Activated CD4-positive, alpha-beta T cell treated with anti-CD3 and anti-CD28 coated beads, Interleukin-2, amount 10 ng/mL, durations not matched to agents 24 days and 14 days (primary cell): ENCODE measurements at regions not wholly inside any gene's neighbourhood (a gene's known extent, or its start where the extent isn't known, plus 50 kb on each side); places are given as distances from the start of the nearest gene placed in this dataset.

Experiments
- DNase-seq: peaks from one replicate; pipeline ENCODE4 v3.0.0; 2022
- H3K27ac Mint-ChIP-seq: one replicate; pipeline ENCODE4 v1.8.0; 2022; ENCODE audit warnings: mild to moderate bottlenecking, mixed read lengths
- H3K27me3 Mint-ChIP-seq: one replicate; pipeline ENCODE4 v1.8.0; 2022; ENCODE audit warnings: mixed read lengths
- H3K36me3 Mint-ChIP-seq: one replicate; pipeline ENCODE4 v1.8.0; 2022; ENCODE audit warnings: low read depth, mild to moderate bottlenecking, mixed read lengths
- H3K4me1 Mint-ChIP-seq: one replicate; pipeline ENCODE4 v1.8.0; 2021; ENCODE audit warnings: mixed read lengths
- H3K4me3 Mint-ChIP-seq: one replicate; pipeline ENCODE4 v1.8.0; 2022; ENCODE audit warnings: mild to moderate bottlenecking, moderate library complexity, mixed read lengths
- H3K9me3 Mint-ChIP-seq: one replicate; pipeline ENCODE4 v1.8.0; 2021; ENCODE audit warnings: mixed read lengths
- intact Hi-C: fragments of 100-400 bp; cut with micrococcal nuclease; formaldehyde crosslinking; loops from one replicate; pipeline ENCODE4 v1.15.1; 2023

GRCh38 chr2:66940080-66940479 is 457.1 kb upstream of the ETAA1 start:
- Mint-ChIP-seq H3K27me3 (no peaks in the 10 kb centered on the region), H3K4me1 (no peaks in the 10 kb centered on the region), H3K27ac (no peak overlapping the region), H3K36me3 (no peaks in the 10 kb centered on the region), H3K9me3 (peaks cover 1% of the 10 kb centered on the region), H3K4me3 (no peak overlapping the region)
- intact Hi-C loops = no loop called here
- DNase-seq = no peak

- intact Hi-C loops = no loop called here
- peak; percentile 18 for DNase-seq
- Mint-ChIP-seq H3K36me3 (no peaks in the 10 kb centered on the region), H3K9me3 (no peaks in the 10 kb centered on the region), H3K4me3 (no peak overlapping the region), H3K4me1 (no peaks in the 10 kb centered on the region), H3K27me3 (no peaks in the 10 kb centered on the region), H3K27ac (no peak overlapping the region)
Observed at GRCh38 chr2:66948234-66948633, 448.9 kb upstream of the ETAA1 start.

GRCh38 chr2:66957198-66957597 is 439.9 kb upstream of the ETAA1 start:
- DNase-seq = no peak
- no peak overlapping the region for H3K27ac Mint-ChIP-seq
- no peaks in the 10 kb centered on the region for H3K4me1 Mint-ChIP-seq
- H3K36me3 Mint-ChIP-seq = no peaks in the 10 kb centered on the region
- no peak overlapping the region for H3K4me3 Mint-ChIP-seq
- H3K27me3 Mint-ChIP-seq = no peaks in the 10 kb centered on the region
- H3K9me3 Mint-ChIP-seq = no peaks in the 10 kb centered on the region
- intact Hi-C loops = no loop called here

GRCh38 chr2:66957677-66958076 is 439.5 kb upstream of the ETAA1 start:
- Mint-ChIP-seq H3K27ac (no peak overlapping the region), H3K9me3 (no peaks in the 10 kb centered on the region), H3K36me3 (no peaks in the 10 kb centered on the region), H3K4me3 (no peak overlapping the region), H3K4me1 (no peaks in the 10 kb centered on the region), H3K27me3 (no peaks in the 10 kb centered on the region)
- DNase-seq = no peak
- intact Hi-C loops = no loop called here

- Mint-ChIP-seq H3K27ac (no peak overlapping the region), H3K27me3 (no peaks in the 10 kb centered on the region), H3K4me3 (no peak overlapping the region), H3K36me3 (no peaks in the 10 kb centered on the region), H3K4me1 (no peaks in the 10 kb centered on the region), H3K9me3 (no peaks in the 10 kb centered on the region)
- no peak for DNase-seq
- intact Hi-C loops = no loop called here
Observed at GRCh38 chr2:66960161-66960560, 437.0 kb upstream of the ETAA1 start.

GRCh38 chr2:66962716-66963115 is 434.4 kb upstream of the ETAA1 start:
- Mint-ChIP-seq H3K36me3 (no peaks in the 10 kb centered on the region), H3K27me3 (no peaks in the 10 kb centered on the region), H3K27ac (no peak overlapping the region), H3K4me1 (no peaks in the 10 kb centered on the region), H3K9me3 (no peaks in the 10 kb centered on the region), H3K4me3 (no peak overlapping the region)
- DNase-seq = no peak
- intact Hi-C loops = no loop called here

- H3K4me3 Mint-ChIP-seq = no peak overlapping the region
- intact Hi-C loops = no loop called here
- no peaks in the 10 kb centered on the region for H3K27me3 Mint-ChIP-seq
- H3K4me1 Mint-ChIP-seq = no peaks in the 10 kb centered on the region
- H3K9me3 Mint-ChIP-seq = no peaks in the 10 kb centered on the region
- H3K27ac Mint-ChIP-seq = no peak overlapping the region
- DNase-seq = no peak
- H3K36me3 Mint-ChIP-seq = no peaks in the 10 kb centered on the region
Observed at GRCh38 chr2:66966631-66967030, 430.5 kb upstream of the ETAA1 start.

- Mint-ChIP-seq H3K9me3 (no peaks in the 10 kb centered on the region), H3K4me1 (no peaks in the 10 kb centered on the region), H3K27me3 (no peaks in the 10 kb centered on the region), H3K4me3 (no peak overlapping the region), H3K27ac (no peak overlapping the region), H3K36me3 (no peaks in the 10 kb centered on the region)
- no peak for DNase-seq
- intact Hi-C loops = no loop called here
Observed at GRCh38 chr2:66968946-66969345, 428.2 kb upstream of the ETAA1 start.

- DNase-seq = no peak
Observed at GRCh38 chr2:66981074-66981473, 416.1 kb upstream of the ETAA1 start.

GRCh38 chr2:66982766-66983165 is 414.4 kb upstream of the ETAA1 start:
- intact Hi-C loops = no loop called here
- no peaks in the 10 kb centered on the region for H3K27me3 Mint-ChIP-seq
- no peak overlapping the region for H3K4me3 Mint-ChIP-seq
- no peaks in the 10 kb centered on the region for H3K4me1 Mint-ChIP-seq
- DNase-seq = no peak
- H3K36me3 Mint-ChIP-seq = no peaks in the 10 kb centered on the region
- H3K27ac Mint-ChIP-seq = no peak overlapping the region
- H3K9me3 Mint-ChIP-seq = no peaks in the 10 kb centered on the region

More at GRCh38 chr2:66981074-66981473, 416.1 kb upstream of the ETAA1 start:
- intact Hi-C loops = no loop called here
- H3K4me3 Mint-ChIP-seq = no peak overlapping the region
- H3K27ac Mint-ChIP-seq = no peak overlapping the region
- H3K4me1 Mint-ChIP-seq = no peaks in the 10 kb centered on the region
- no peaks in the 10 kb centered on the region for H3K36me3 Mint-ChIP-seq
- no peaks in the 10 kb centered on the region for H3K9me3 Mint-ChIP-seq
- H3K27me3 Mint-ChIP-seq = no peaks in the 10 kb centered on the region

- DNase-seq = no peak
- no peaks in the 10 kb centered on the region for H3K9me3 Mint-ChIP-seq
- H3K27me3 Mint-ChIP-seq = no peaks in the 10 kb centered on the region
- no peak overlapping the region for H3K4me3 Mint-ChIP-seq
- H3K4me1 Mint-ChIP-seq = no peaks in the 10 kb centered on the region
- H3K36me3 Mint-ChIP-seq = no peaks in the 10 kb centered on the region
- intact Hi-C loops = no loop called here
- no peak overlapping the region for H3K27ac Mint-ChIP-seq
Observed at GRCh38 chr2:66984864-66985263, 412.3 kb upstream of the ETAA1 start.

- Mint-ChIP-seq H3K27me3 (no peaks in the 10 kb centered on the region), H3K4me3 (no peak overlapping the region), H3K9me3 (no peaks in the 10 kb centered on the region), H3K4me1 (no peaks in the 10 kb centered on the region), H3K27ac (no peak overlapping the region), H3K36me3 (no peaks in the 10 kb centered on the region)
- no peak for DNase-seq
- intact Hi-C loops = no loop called here
Observed at GRCh38 chr2:66985906-66986305, 411.2 kb upstream of the ETAA1 start.

GRCh38 chr2:66987733-66988132 is 409.4 kb upstream of the ETAA1 start:
- Mint-ChIP-seq H3K27me3 (no peaks in the 10 kb centered on the region), H3K27ac (no peak overlapping the region), H3K4me1 (no peaks in the 10 kb centered on the region), H3K4me3 (no peak overlapping the region), H3K9me3 (no peaks in the 10 kb centered on the region), H3K36me3 (no peaks in the 10 kb centered on the region)
- intact Hi-C loops = no loop called here
- no peak for DNase-seq

- intact Hi-C loops = no loop called here
- Mint-ChIP-seq H3K9me3 (no peaks in the 10 kb centered on the region), H3K27ac (no peak overlapping the region), H3K4me3 (no peak overlapping the region), H3K4me1 (no peaks in the 10 kb centered on the region), H3K27me3 (no peaks in the 10 kb centered on the region), H3K36me3 (no peaks in the 10 kb centered on the region)
- no peak for DNase-seq
Observed at GRCh38 chr2:66994654-66995053, 402.5 kb upstream of the ETAA1 start.

GRCh38 chr2:66995636-66996035 is 401.5 kb upstream of the ETAA1 start:
- DNase-seq = no peak
- Mint-ChIP-seq H3K9me3 (no peaks in the 10 kb centered on the region), H3K36me3 (no peaks in the 10 kb centered on the region), H3K27ac (no peak overlapping the region), H3K27me3 (no peaks in the 10 kb centered on the region), H3K4me3 (no peak overlapping the region), H3K4me1 (no peaks in the 10 kb centered on the region)
- intact Hi-C loops = no loop called here
